ENCODE measurements at regions not wholly inside any gene's neighbourhood (a gene's known extent, or its start where the extent isn't known, plus 50 kb on each side); places are given as distances from the start of the nearest gene placed in this dataset.

DNA sequence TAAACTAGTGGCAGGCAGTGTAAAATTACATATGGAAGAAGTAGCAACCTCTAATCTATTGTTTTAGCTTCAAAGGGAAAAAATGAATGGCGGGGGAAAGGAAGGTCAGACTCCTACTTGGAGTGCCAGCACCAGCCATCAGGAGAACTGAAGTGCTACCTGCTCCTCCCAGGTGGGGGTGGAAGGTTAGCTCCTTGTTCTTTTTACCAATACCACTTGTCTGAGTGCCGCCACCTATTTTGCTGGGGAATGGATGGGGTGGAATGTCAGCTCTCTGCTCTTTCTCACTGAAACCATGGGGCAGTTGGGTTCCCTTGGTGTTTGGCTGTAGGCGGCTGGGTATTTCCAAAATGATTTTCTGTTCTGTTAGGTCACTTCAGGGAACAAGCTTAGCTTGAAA, 428.7 kb upstream of the EPHA3 start:
- TF ChIP-seq RAD21 (IDR thresholded peaks at IDR 0.05; ENCODE audit: low read length) (no peak), POLR2AphosphoS5 (IDR thresholded peaks at IDR 0.05; ENCODE audit: low read depth, low read length) (no peak), RCOR1 (IDR thresholded peaks at IDR 0.05; ENCODE audit: low read length) (no peak), NFIC (IDR thresholded peaks at IDR 0.05; ENCODE audit: borderline replicate concordance) (no peak), JUND (IDR thresholded peaks at IDR 0.05) (no peak), ELF1 (IDR thresholded peaks at IDR 0.05) (no peak)
- TF ChIP-seq, protein P1, sequence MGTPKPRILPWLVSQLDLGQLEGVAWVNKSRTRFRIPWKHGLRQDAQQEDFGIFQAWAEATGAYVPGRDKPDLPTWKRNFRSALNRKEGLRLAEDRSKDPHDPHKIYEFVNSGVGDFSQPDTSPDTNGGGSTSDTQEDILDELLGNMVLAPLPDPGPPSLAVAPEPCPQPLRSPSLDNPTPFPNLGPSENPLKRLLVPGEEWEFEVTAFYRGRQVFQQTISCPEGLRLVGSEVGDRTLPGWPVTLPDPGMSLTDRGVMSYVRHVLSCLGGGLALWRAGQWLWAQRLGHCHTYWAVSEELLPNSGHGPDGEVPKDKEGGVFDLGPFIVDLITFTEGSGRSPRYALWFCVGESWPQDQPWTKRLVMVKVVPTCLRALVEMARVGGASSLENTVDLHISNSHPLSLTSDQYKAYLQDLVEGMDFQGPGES (IDR thresholded peaks at IDR 0.05; ENCODE audit: low read depth, low read length): no peak
- TF ChIP-seq, protein P2, sequence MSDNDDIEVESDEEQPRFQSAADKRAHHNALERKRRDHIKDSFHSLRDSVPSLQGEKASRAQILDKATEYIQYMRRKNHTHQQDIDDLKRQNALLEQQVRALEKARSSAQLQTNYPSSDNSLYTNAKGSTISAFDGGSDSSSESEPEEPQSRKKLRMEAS (IDR thresholded peaks at IDR 0.05; ENCODE audit: low read depth): no peak
- no peak overlapping the region for H3K27ac ChIP-seq (ENCODE audit: low read depth in 2 of 2, low read length in 1 of 2)
- H3K79me2 ChIP-seq (ENCODE audit: insufficient read depth): no peaks in the 10 kb centered on the region
- WGBS (ENCODE audit: low lambda C conversion rate): 5% methylated on average over 3 of the region's 3 CpGs
- H3K9ac ChIP-seq: no peak overlapping the region
- no peaks in the 10 kb centered on the region for H3K9me2 ChIP-seq
- H3F3A ChIP-seq (replicated peaks; ENCODE audit: insufficient read depth): no peaks in the 10 kb centered on the region
- H3K4me1 ChIP-seq (ENCODE audit: control insufficient read depth in 1 of 2, insufficient read depth in 2 of 2, low read depth in 1 of 2, low read length in 1 of 2): no peaks in the 10 kb centered on the region
- no peaks in the 10 kb centered on the region for H3K27me3 ChIP-seq (ENCODE audit: insufficient read depth)
- H2AFZ ChIP-seq (ENCODE audit: low read depth): no peak overlapping the region
- no peak for DNase-seq
- POLR2A ChIA-PET: no interaction called here
- no peak overlapping the region for H3K4me2 ChIP-seq
- CTCF ChIA-PET: no interaction called here
- H4K20me1 ChIP-seq (ENCODE audit: insufficient read depth): no peaks in the 10 kb centered on the region
- H3K36me3 ChIP-seq (replicated peaks in 1 of 2; ENCODE audit: control insufficient read depth in 1 of 2, insufficient read depth in 2 of 2, low read length in 1 of 2): no peaks in the 10 kb centered on the region
- no peaks in the 10 kb centered on the region for H3K9me3 ChIP-seq
- H3K4me3 ChIP-seq (ENCODE audit: low read depth in 2 of 2, low read length in 1 of 2): no peak overlapping the region

DNA sequence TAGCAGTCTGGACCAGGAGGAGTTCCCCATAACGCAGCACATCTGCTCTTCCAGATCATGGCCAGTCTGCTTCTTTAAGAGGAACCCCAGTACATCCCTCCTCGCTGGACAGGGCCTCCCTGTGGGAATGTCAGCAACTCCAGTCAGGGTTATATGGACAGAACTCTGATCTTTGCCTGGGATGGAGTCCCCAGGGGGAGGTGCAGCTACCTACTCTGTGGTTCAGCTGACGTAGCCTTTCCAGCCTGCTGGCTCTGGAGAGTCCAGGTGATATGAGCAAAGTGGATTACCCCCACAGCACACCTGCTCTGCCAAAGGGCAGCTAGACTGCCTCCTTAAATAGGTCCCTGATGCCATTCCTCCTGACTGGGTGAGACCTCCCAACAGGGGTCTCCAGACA, 417.1 kb upstream of the EPHA3 start:
- POLR2A ChIA-PET: no interaction called here
- H3K9ac ChIP-seq: no peak overlapping the region

More for the DNA sequence above, 417.1 kb upstream of the EPHA3 start:
- Histone ChIP-seq H3K9me3 (no peaks in the 10 kb centered on the region), H3K27ac (ENCODE audit: low read depth in 2 of 2, low read length in 1 of 2) (no peak overlapping the region), H2AFZ (ENCODE audit: low read depth) (no peak overlapping the region), H3K9me2 (no peaks in the 10 kb centered on the region), H3K4me3 (ENCODE audit: low read depth in 2 of 2, low read length in 1 of 2) (no peak overlapping the region), H3K36me3 (replicated peaks in 1 of 2; ENCODE audit: control insufficient read depth in 1 of 2, insufficient read depth in 2 of 2, low read length in 1 of 2) (no peaks in the 10 kb centered on the region), H3F3A (replicated peaks; ENCODE audit: insufficient read depth) (no peaks in the 10 kb centered on the region), H3K4me2 (no peak overlapping the region), H3K27me3 (ENCODE audit: insufficient read depth) (no peaks in the 10 kb centered on the region), H3K4me1 (ENCODE audit: control insufficient read depth in 1 of 2, insufficient read depth in 2 of 2, low read depth in 1 of 2, low read length in 1 of 2) (no peaks in the 10 kb centered on the region), H3K79me2 (ENCODE audit: insufficient read depth) (no peaks in the 10 kb centered on the region), H4K20me1 (ENCODE audit: insufficient read depth) (no peaks in the 10 kb centered on the region)
- CTCF ChIA-PET: no interaction called here
- no peak for DNase-seq
- no peak for TF ChIP-seq CHD2 (IDR thresholded peaks at IDR 0.05; ENCODE audit: low read length, partially characterized antibody)
- TF ChIP-seq, protein P1 (IDR thresholded peaks at IDR 0.05; ENCODE audit: low read depth, low read length): no peak
- no peak for TF ChIP-seq MEF2A (IDR thresholded peaks at IDR 0.05; ENCODE audit: borderline replicate concordance, low read depth)
- TF ChIP-seq JUND (IDR thresholded peaks at IDR 0.05): no peak
- TF ChIP-seq, protein P3, sequence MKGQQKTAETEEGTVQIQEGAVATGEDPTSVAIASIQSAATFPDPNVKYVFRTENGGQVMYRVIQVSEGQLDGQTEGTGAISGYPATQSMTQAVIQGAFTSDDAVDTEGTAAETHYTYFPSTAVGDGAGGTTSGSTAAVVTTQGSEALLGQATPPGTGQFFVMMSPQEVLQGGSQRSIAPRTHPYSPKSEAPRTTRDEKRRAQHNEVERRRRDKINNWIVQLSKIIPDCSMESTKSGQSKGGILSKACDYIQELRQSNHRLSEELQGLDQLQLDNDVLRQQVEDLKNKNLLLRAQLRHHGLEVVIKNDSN (IDR thresholded peaks at IDR 0.05; ENCODE audit: borderline replicate concordance, low read depth): no peak
- TF ChIP-seq NFIC (IDR thresholded peaks at IDR 0.05; ENCODE audit: borderline replicate concordance): no peak
- TF ChIP-seq, protein P4, sequence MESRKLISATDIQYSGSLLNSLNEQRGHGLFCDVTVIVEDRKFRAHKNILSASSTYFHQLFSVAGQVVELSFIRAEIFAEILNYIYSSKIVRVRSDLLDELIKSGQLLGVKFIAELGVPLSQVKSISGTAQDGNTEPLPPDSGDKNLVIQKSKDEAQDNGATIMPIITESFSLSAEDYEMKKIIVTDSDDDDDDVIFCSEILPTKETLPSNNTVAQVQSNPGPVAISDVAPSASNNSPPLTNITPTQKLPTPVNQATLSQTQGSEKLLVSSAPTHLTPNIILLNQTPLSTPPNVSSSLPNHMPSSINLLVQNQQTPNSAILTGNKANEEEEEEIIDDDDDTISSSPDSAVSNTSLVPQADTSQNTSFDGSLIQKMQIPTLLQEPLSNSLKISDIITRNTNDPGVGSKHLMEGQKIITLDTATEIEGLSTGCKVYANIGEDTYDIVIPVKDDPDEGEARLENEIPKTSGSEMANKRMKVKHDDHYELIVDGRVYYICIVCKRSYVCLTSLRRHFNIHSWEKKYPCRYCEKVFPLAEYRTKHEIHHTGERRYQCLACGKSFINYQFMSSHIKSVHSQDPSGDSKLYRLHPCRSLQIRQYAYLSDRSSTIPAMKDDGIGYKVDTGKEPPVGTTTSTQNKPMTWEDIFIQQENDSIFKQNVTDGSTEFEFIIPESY (IDR thresholded peaks at IDR 0.05; ENCODE audit: borderline replicate concordance, low read depth): no peak
- TF ChIP-seq POLR2AphosphoS5 (IDR thresholded peaks at IDR 0.05; ENCODE audit: low read depth, low read length): no peak
- WGBS (ENCODE audit: low lambda C conversion rate): 14% methylated on average over 1 of the region's 3 CpGs
